Stimulated activated CD4-positive, alpha-beta T cell treated with anti-CD3 and anti-CD28 coated beads, Interleukin-12 subunit alpha, Interleukin-12 subunit beta, amount 100 ng/mL, for 48 hours (primary cell): ENCODE measurements at regions not wholly inside any gene's neighbourhood (a gene's known extent, or its start where the extent isn't known, plus 50 kb on each side); places are given as distances from the start of the nearest gene placed in this dataset.

Experiments
- DNase-seq, 3 donors: peaks; one replicate each; pipeline ENCODE4 v3.0.0-alpha.2; 2020; ENCODE audit warnings: low read depth in 2 of 3, low spot score in 1 of 3

DNA sequence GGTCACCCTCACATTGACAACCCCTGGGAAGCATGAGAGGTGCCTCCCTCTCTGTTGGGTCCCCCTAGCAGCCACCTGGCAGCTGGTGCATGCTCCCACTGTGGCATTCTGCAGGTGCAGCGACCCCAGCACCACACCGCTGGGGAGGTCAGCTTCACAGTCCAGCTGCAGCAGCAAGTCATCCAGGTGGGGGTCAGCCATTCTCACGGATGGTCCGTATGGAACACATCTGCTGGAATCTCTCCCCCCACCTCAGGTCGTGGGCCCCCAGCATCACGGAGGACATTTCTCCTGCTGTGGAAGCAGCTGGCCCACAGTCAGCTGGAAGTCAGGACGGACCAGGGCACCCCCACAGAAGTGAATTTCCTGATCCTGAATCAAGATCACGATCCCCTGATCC, 201.3 kb downstream of the COG6 start:
- DNase-seq, result no peak

DNA sequence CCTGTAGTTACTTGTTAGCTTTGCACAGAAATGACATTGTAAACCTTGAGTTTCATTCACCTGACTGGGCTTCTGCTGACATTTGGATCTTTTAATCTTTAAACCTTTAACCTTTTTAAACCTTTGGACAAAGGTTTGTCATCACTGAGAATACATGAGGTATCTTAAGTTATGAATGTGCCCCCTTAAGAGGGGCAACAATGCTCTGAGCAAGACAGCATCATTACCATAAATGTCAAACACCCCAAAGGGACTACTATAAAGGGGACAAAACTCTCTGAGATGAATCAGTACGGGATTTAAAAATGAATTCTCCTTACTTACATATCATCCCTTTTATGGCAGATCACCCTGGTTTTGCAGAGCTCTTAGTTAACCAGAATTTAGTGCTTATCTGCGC, 203.3 kb downstream of the COG6 start:
- no peak for DNase-seq

GRCh38 chr13:39859898-39860297, 204.4 kb downstream of the COG6 start:
- no peak for DNase-seq

- DNase-seq, result no peak
These were observed 207.4 kb downstream of the COG6 start for GRCh38 chr13:39862900-39863299.

- no peak for DNase-seq
These were observed 208.8 kb downstream of the COG6 start for GRCh38 chr13:39864221-39864620.

- no peak for DNase-seq
These were observed 211.3 kb downstream of the COG6 start for GRCh38 chr13:39866722-39867121.

GRCh38 chr13:39867807-39868206, 212.3 kb downstream of the COG6 start:
- DNase-seq, result no peak

DNA sequence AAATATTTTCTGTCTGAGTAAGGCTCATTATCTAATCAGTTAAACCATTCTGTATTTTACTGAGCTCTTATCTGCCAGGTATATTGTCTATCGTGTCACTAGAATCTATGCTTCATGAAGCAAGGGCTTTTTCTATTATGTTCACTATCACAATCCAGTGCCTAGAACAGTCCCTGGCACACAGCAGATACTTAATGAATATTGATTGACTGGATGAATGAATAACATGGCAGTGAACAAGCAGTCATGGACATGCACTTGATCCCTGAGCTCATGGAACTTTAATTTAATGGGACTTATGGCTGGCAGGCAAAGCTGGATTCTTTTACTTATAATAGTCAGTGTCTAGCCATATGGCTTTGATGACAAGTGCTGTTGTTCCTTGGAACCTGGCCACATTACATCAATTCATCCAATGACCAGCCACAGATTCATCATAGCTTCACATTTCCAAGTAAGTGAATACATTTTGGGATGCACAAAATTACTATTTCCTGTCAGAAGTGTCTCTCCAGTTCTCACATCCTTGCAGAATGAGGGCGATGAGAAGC, 214.8 kb downstream of the COG6 start:
- no peak for DNase-seq

DNA sequence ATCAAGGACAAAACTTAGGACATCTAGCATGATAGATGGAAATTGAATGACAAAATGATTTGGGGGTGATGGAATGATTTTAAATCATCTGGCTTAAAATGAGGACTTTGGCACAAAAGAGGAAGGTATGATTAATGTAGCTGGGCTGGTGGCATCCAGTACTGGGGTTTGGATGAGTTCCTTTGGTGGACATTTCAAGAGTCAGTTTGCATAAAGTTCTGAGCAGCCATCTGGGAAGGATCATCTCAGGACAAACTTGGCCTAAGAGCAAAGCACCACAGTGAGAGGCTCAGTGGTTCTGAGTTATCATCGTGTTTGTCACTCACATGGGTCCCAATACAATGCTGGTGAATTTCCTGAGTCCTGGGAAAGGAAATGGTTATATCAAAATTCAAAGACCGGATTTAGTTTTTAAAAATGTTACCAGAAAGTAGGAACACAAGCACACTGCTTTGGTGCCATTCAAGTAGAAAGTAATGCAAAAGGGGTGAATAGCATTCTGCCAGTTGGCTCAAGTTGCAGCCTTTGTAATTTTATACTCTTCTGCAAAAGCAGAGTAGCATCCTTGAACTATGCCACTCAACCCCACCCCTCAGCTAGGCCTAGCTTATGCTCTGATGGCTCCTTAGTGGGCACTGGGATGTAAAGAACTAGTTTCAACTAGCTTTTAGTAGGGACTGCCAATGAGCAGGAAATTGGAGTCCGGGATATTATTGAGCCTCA, 219.0 kb downstream of the COG6 start:
- DNase-seq, result no peak

GRCh38 chr13:39875111-39875987, 219.9 kb downstream of the COG6 start:
- DNase-seq, result no peak

DNA sequence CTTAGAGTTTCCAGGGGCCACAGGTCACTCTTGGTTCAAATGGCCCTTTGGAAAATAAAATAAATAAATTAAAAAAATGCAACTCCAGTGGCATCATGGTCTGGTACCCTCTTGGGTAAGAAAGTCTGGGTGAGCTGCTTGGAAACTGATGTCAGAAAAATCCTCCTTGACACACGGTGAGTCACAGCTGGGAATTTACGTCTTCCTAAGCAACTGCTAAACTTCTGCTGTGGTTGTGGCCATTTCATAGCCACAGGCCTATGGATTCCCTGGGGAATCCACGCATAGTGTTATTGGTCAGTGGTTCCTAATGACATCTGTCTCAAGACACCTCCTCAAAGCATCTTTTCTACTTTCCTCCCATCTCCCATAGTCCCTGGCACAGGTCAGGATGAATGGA, 220.8 kb downstream of the COG6 start:
- no peak for DNase-seq

GRCh38 chr13:39877134-39877533, 221.7 kb downstream of the COG6 start:
- no peak for DNase-seq

DNA sequence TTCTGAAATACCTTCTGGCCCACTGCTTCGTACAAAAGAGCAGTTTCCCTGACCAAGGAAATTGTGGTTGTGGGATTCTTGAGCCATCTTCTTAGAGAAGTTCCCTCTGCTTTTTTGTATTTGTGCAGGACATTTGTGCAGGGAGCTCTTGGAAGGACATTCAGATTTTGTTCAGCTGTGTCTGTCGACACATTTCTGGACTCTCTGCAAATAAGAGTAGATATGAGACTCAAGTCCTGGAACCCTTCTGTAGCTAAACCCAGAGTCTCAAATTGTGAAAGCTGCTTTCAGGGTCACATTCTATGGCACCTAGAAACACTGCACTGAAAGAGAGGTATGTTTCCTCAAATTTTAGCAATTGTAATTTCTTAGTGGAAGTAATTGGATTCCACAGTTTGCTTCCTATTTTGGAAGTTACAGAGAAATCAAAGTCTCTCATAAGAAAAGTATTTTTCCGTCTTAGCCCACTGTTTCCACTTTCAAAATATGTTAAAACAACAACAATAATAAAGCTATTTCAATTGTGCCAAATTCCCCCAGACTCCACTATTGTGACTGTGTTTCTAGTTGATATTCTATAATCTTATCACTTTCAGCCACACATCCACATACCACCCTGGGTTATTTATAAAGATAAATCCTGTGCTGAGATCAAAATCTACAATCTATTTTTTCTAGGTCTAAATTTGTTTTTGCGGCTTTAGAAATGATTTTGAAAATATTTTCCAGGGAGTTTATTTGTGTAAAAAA, 224.0 kb downstream of the COG6 start:
- DNase-seq, result no peak

DNA sequence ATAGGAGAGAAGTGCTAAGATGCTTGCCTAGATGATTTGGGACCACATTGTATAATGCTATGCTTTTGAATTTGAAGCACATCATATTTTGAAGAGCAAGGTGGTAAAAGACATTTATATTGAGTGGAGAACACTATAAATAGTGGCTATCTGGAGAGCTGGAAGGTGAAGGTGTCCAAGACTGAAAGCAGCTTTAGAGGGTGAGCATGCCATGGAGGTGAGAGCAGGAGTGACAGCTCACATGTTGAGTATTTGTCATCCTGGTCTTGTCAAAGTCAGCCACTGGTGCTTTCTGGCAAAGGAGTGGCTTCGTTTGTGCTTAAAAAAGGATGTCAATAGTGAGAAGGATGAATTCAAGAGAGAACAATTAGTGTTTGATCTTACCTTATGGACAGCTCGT, 225.9 kb downstream of the COG6 start:
- no peak for DNase-seq

DNA sequence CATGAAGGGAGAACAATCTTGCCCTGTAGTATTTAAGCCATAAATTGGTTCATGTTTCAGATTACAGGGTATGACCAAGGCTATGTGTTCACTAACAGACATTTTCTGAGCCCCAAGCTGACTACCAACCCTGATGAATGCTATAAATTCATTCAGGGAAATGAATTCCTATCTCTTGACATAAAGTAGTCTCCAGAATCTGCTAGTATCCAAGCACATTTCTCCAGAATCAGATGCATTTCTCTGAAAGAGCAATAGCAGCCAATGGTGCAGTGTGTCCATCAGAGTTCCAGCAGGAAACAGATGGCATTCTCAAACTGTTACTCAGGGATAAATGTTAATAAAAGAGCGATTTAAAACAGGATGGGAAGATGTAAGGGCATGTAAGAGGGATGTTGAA, 226.4 kb downstream of the COG6 start:
- DNase-seq, result no peak

DNA sequence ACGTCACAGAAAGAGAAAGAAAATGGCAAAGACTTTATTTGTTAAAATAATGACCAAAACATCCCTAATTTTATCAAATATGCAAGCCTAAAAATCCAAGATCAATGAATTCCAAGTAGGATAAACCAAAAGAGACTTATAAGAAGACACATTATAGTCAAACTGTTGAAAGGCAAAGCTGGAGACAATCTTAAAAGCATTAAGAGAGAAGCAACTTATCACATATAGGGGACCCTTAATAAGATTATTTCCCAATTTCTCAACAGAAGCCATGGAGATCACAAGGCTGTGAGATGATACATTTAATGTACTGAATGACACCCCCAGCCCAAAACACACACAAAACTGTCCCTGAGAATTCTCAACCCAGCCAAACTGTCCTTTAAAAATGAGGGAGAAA, 228.7 kb downstream of the COG6 start:
- DNase-seq, result no peak

- no peak for DNase-seq
These were observed 230.9 kb downstream of the COG6 start for GRCh38 chr13:39886336-39886735.

GRCh38 chr13:39887387-39887786, 231.9 kb downstream of the COG6 start:
- no peak for DNase-seq

DNA sequence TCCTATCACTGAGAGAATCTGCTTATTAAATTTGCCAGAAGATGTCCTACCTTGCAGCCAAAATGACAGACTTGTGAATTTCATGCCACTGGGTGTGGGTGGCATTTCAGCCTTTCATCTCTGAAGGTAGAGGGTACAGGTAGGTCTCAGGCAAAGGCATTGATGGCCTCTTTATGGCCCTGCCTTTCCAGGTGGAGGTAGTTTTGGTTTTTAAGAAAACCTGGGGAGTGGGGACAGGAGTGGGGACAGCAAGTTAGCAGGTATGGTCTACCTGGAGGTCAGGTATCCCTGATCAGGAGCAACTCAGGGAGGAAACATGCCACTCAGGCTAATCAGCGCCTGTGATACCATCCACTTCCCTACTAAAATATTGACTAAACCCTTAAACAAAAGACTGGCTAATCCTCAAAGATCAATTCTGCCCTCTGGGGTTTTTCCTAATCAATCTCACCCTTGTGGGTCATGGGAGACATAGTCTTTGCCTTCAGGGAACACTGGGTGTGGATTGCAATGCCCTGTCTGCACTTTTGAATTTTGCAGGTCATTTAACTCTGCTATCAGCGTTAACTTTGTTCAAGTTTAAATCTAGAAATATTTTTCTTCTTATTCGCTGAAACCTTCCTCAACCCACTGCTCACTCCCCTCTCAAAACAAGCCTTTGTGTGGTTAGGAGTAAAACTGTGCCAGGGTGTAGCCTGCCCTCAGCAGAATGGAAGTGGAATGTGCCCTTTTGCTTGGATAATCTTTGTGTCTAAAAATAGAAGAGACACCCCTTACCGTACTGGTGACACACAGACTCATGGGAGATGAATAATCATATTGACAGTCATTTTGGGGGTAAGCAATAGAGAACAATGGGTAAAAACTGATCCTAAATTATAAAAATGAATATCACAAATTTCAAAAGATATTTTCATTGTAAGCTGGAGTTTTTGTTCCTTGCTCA, 233.7 kb downstream of the COG6 start:
- DNase-seq, result no peak

- DNase-seq, result no peak
These were observed 235.1 kb downstream of the COG6 start for GRCh38 chr13:39890537-39890936.
